Effector memory CD8-positive, alpha-beta T cell (primary cell): ENCODE measurements at regions not wholly inside any gene's neighbourhood (a gene's known extent, or its start where the extent isn't known, plus 50 kb on each side); places are given as distances from the start of the nearest gene placed in this dataset.

Experiments
- ATAC-seq: fragments of 150-1000 bp; cut with Tn5 transposase; replicated peaks from 2 replicates; pipeline ENCODE4 v1.10.0; 2021; ENCODE audit warnings: mild to moderate bottlenecking, moderate library complexity
- DNase-seq, 3 experiments: peaks; one replicate each; pipeline ENCODE4 v3.0.0; 2021
- H3K27ac Mint-ChIP-seq, 2 donors: one replicate each; pipeline ENCODE4 v1.8.0; 2022; ENCODE audit warnings: mild to moderate bottlenecking in 2 of 2, mixed read lengths in 2 of 2, moderate library complexity in 2 of 2
- H3K27me3 Mint-ChIP-seq, 2 donors: one replicate each; pipeline ENCODE4 v1.8.0; 2022; ENCODE audit warnings: mixed read lengths in 2 of 2
- H3K36me3 Mint-ChIP-seq: one replicate; pipeline ENCODE4 v1.8.0; 2022; ENCODE audit warnings: mild to moderate bottlenecking, moderate library complexity, mixed read lengths; ENCODE audit not compliant: insufficient read depth
- H3K4me1 Mint-ChIP-seq, 2 donors: one replicate each; pipeline ENCODE4 v1.8.0; 2022; ENCODE audit warnings: low read depth in 2 of 2, mixed read lengths in 2 of 2
- H3K4me3 Mint-ChIP-seq, 2 donors: one replicate each; pipeline ENCODE4 v1.8.0; 2022; ENCODE audit warnings: mild to moderate bottlenecking in 2 of 2, mixed read lengths in 2 of 2, moderate library complexity in 2 of 2
- H3K9me3 Mint-ChIP-seq, 2 donors: one replicate each; pipeline ENCODE4 v1.8.0; 2022; ENCODE audit warnings: mixed read lengths in 2 of 2

DNA sequence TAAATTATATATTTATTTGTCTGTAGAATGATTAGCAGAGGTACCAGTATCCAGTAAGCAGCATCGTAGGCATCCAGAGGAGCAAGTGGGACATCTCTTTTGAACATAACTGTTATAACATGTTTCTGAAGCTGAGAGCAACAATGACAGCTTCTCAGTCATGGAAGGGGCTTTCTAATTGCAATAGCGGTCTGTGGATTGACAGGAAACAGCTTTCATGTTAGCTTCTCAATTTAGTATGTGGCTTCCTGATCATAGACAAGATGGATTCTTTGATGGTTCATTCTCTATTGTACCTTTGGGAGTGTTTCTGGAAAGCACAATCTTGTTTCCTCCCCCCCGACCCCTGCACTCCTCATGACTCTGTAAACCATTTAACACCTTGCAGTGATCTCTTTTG lies 434.6 kb upstream of the GNPDA2 start:
- Mint-ChIP-seq H3K27ac (no peak overlapping the region), H3K27me3 (no peaks in the 10 kb centered on the region), H3K36me3 (no peaks in the 10 kb centered on the region), H3K4me1 (no peaks in the 10 kb centered on the region), H3K4me3 (no peak overlapping the region), H3K9me3 (peaks cover 0 to 7% of the 10 kb centered on the region in 2 donors)
- DNase-seq, result no peak
- ATAC-seq, result no peak

DNA sequence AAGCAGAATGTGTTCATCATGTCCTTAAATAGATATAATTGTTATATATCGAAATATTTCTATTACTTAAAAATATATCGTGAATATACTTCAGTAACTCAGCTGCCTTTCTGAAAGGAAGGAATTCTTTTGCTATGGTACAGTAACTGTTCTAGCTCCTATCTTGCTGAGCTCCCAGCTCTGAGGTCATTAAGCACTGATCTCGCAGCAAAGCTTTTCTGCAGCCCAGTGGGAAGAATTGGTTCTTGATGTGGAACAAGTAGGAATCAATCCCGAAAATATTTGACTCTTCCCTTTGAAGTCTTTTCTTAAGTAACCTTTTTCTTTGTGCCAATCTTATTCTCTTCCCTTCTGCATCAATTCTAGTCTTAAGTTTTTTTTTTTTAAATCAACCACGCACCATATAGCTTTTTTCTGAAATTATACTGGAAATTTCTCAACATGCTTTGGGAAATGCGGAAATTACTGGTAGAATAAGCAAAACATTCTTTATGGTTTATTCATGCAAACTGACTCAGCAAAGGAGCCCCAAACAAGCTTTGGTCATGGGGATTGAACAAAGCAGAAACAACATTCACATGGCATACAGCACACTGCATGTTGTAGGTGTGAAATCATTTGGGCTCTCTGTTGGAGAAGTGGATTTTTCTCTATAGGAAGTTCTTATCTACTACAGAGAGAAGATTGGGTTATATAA lies 428.9 kb upstream of the GNPDA2 start:
- ATAC-seq, result no peak
- Mint-ChIP-seq H3K4me1 (no peaks in the 10 kb centered on the region), H3K36me3 (no peaks in the 10 kb centered on the region), H3K27me3 (no peaks in the 10 kb centered on the region), H3K27ac (no peak overlapping the region), H3K4me3 (no peak overlapping the region), H3K9me3 (peaks cover 0 to 4% of the 10 kb centered on the region in 2 donors)
- DNase-seq, result no peak

DNA sequence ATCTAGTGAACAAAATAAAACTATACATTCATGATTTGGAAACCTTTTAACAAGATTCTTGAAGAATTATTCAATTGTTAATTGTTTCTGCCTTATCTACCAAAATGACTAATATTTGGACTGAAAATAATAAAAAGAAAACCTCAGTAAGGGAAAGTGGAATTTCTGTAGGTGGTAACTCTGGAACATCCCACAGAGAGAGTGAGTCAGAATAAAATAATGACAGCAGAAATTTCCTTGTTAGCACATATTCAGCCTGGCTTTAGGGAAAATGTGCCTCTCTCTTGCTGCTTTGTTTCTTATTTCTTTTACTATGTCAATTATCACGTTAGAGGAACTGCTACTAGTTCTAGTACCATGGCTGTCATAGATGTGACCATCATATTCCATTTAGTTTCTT lies 421.5 kb upstream of the GNPDA2 start:
- Mint-ChIP-seq H3K9me3 (peaks cover 4 to 9% of the 10 kb centered on the region in 2 donors), H3K36me3 (peaks cover 2% of the 10 kb centered on the region), H3K4me3 (no peak overlapping the region), H3K27me3 (no peaks in the 10 kb centered on the region), H3K4me1 (no peaks in the 10 kb centered on the region), H3K27ac (no peak overlapping the region)
- ATAC-seq (no peak), DNase-seq (no peak)

DNA sequence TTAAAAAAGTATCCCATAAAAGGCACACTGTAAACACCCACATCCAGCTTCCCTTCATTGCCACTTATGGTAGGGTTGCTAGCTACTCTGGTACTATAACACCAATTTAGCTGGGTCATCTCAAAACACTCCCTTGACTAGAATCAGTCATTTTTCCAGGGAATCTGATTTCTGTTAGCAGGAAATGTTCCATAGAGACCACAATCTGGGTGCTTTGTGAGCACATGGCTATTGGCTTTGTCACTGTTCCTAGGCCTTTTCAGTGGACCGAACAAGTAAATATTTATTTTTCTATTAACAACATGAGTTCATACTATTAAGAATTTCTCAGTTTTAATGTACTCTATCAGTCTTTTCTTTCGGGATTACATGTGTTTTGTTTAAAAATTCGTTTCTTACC lies 404.7 kb upstream of the GNPDA2 start:
- no peaks in the 10 kb centered on the region for H3K27me3 Mint-ChIP-seq
- H3K36me3 Mint-ChIP-seq, result no peaks in the 10 kb centered on the region
- H3K9me3 Mint-ChIP-seq, result peaks cover 6 to 14% of the 10 kb centered on the region in 2 donors
- H3K4me3 Mint-ChIP-seq, result no peak overlapping the region
- H3K4me1 Mint-ChIP-seq, result no peaks in the 10 kb centered on the region
- DNase-seq (no peak), ATAC-seq (no peak)
- no peak overlapping the region for H3K27ac Mint-ChIP-seq

DNA sequence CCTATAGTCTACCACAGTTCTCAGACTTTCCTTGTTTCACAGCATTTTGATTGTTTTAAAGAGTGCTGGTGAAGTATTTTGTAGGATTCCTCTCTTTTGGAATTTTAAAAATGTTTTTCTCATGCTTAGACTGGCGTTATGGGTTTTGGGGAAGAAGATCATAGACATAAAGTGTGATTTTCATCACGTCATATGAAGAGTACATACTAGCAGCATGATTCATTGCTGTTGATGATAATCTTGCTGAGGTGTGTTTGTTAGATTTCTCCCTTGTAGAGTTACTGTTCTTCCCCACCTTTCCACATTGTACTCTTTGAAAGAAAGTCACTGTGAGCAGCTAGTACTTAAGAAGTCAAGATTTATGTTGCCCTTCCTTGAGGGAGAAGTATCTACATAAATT lies 396.1 kb upstream of the GNPDA2 start:
- Mint-ChIP-seq H3K27ac (no peak overlapping the region), H3K36me3 (no peaks in the 10 kb centered on the region), H3K9me3 (peaks cover 4 to 23% of the 10 kb centered on the region in 2 donors), H3K4me3 (no peak overlapping the region), H3K27me3 (no peaks in the 10 kb centered on the region), H3K4me1 (no peaks in the 10 kb centered on the region)
- ATAC-seq, result no peak
- DNase-seq, result no peak

DNA sequence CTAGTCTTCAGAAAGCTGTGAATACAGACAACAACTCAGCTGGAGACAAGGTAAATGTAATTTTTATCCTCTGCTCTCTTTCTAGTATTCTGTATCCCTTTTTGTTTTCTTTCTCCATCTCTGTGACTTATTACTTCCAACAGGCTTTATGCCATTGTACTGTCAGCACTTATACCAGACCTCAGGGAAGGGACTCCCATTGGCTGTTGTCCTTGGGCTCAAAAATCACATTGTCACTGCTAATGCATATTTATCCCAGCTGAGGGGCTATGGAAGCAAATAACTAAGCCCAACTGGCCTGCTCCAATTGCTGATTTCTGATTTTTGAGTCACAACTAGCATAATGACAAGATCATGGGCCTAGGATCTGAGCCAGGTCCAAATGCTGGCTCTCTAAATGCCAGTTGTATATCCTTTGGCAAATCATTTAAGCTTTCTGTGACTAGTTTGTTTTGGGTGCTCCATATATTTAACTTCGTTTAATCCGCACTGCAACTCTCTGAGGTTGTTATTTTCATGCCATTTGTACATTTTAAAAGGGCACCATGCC lies 395.1 kb upstream of the GNPDA2 start:
- ATAC-seq (no peak), DNase-seq (no peak)
- Mint-ChIP-seq H3K27me3 (no peaks in the 10 kb centered on the region), H3K27ac (no peak overlapping the region), H3K4me3 (no peak overlapping the region), H3K36me3 (no peaks in the 10 kb centered on the region), H3K4me1 (no peaks in the 10 kb centered on the region), H3K9me3 (peaks cover 4 to 21% of the 10 kb centered on the region in 2 donors)

DNA sequence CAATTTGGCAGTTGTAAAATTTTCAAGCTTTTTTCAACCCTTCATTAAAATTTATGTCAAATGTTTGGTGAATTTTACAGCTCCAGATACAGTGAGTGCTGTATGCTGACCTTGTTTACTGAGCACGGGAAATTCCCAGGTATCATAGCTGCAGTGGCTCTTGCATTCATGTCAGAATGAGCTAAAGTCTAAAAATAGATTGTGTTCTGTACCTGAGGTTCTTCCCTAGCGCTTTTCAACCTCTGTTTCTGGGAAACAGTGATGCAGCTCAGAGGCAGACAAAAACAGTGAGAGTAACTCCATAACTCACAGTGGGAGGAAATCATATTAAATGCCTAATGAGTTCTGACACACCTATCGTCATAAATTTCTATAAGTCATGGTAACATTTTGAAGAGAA lies 393.8 kb upstream of the GNPDA2 start:
- no peaks in the 10 kb centered on the region for H3K36me3 Mint-ChIP-seq
- H3K27ac Mint-ChIP-seq, result no peak overlapping the region
- H3K4me1 Mint-ChIP-seq, result no peaks in the 10 kb centered on the region
- no peak overlapping the region for H3K4me3 Mint-ChIP-seq
- no peaks in the 10 kb centered on the region for H3K27me3 Mint-ChIP-seq
- H3K9me3 Mint-ChIP-seq, result peaks cover 4 to 21% of the 10 kb centered on the region in 2 donors
- DNase-seq, result no peak
- ATAC-seq, result no peak

DNA sequence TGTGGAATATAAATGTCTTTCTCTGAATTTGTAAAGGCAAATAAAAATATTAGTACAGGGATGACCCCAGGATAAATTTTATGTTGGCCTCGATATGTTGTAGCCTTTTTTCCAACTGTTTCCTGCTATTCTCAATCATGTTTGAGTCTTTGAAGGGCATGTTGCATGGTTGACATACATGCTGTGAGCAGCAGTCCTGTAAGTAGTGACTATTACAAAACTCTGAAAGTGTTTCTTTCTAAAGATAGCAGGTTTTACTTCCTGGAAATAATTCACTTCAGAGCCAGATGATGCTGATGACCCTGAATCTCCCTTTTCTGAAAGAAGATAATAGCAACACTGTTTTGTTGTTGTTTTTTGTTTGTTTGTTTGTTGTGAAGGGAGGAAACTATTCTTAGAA lies 393.0 kb upstream of the GNPDA2 start:
- no peak for DNase-seq
- no peaks in the 10 kb centered on the region for H3K36me3 Mint-ChIP-seq
- no peak overlapping the region for H3K27ac Mint-ChIP-seq
- H3K4me3 Mint-ChIP-seq, result no peak overlapping the region
- H3K27me3 Mint-ChIP-seq, result no peaks in the 10 kb centered on the region
- peaks cover 4 to 21% of the 10 kb centered on the region in 2 donors for H3K9me3 Mint-ChIP-seq
- no peak for ATAC-seq
- no peaks in the 10 kb centered on the region for H3K4me1 Mint-ChIP-seq

DNA sequence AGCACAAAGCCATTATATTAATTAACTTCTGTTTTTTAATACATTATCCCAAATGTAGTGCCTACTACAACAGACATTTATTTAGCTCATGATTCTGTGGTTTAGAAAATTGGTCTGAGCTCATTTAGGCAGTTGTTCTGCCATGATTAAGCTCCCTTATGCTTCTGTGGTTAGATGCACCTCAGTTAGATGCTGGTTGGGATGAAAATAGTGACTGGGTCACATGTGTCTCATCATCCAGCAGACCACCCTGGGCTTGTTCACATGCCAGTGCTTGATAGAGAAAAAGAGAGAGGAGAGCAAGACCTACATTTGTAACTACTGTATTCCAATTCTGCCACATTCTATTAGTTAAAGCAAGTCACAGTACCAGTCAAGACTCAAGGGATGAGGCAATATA lies 376.4 kb upstream of the GNPDA2 start:
- no peak overlapping the region for H3K4me3 Mint-ChIP-seq
- H3K4me1 Mint-ChIP-seq, result no peaks in the 10 kb centered on the region
- peaks cover 3 to 7% of the 10 kb centered on the region in 2 donors for H3K9me3 Mint-ChIP-seq
- ATAC-seq (no peak), DNase-seq (no peak)
- no peaks in the 10 kb centered on the region for H3K27me3 Mint-ChIP-seq
- H3K27ac Mint-ChIP-seq, result no peak overlapping the region
- H3K36me3 Mint-ChIP-seq, result no peaks in the 10 kb centered on the region

DNA sequence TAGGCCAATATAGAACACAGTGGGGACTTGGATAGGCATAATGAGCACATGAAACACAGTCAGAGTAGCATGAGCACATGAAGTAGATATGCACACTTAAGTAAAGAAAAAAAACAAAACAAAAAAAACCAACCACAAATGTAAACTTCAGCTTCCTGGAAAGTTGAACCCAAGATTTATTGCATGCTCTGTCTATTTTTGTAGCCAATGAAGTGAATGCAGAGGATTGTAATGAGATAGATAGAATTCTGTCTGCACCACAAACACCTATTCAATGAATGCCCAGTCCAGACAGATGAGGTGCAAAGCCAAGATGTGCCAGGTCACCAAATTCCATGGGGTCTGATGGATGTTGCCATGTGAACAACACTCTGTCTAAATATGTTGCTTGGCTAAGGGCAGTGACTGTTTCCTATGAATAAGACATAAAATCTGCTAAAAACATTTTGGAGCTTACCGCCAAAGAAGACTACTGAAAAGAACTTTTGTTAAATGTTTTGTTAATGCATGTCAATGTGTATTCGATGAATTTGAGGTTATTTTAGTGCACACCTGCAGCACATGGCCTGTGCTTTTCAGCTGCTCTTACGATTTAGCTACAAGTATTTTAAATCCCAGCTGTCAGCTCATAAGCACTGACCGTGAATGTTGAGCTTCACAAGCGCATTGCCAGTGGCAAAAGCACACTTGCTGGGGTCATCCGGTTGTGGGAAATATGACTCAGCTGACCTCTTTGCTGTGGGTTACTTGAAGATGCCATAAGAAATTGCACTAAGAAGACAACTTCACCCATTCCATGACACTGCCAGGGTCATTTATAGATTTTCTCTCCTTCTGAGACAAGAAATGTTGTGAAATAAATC lies 374.8 kb upstream of the GNPDA2 start:
- DNase-seq, result no peak
- Mint-ChIP-seq H3K36me3 (no peaks in the 10 kb centered on the region), H3K9me3 (peaks cover 3 to 7% of the 10 kb centered on the region in 2 donors), H3K4me1 (no peaks in the 10 kb centered on the region), H3K27ac (no peak overlapping the region), H3K27me3 (no peaks in the 10 kb centered on the region), H3K4me3 (no peak overlapping the region)
- no peak for ATAC-seq

DNA sequence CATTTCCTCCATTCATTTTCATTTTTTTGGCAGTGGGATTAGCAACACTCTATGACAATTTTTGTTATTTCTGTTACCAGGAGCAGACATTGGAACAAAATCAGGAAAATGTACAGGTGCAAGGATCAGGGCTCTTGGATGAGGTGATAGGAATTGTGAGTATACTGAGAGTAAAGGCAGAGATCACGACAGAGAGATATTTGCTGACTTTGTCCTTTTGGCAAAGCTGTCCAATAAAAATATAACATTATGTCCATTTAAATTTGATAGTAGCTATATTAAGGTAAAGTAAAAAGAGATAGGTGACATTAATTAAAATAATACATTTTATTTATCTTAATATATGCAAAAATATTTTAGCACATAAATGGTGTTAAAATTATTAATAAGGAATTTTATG lies 373.1 kb upstream of the GNPDA2 start:
- Mint-ChIP-seq H3K36me3 (no peaks in the 10 kb centered on the region), H3K4me3 (no peak overlapping the region), H3K27ac (no peak overlapping the region), H3K27me3 (no peaks in the 10 kb centered on the region), H3K4me1 (no peaks in the 10 kb centered on the region), H3K9me3 (peaks cover 6 to 7% of the 10 kb centered on the region in 2 donors)
- DNase-seq (no peak), ATAC-seq (no peak)

DNA sequence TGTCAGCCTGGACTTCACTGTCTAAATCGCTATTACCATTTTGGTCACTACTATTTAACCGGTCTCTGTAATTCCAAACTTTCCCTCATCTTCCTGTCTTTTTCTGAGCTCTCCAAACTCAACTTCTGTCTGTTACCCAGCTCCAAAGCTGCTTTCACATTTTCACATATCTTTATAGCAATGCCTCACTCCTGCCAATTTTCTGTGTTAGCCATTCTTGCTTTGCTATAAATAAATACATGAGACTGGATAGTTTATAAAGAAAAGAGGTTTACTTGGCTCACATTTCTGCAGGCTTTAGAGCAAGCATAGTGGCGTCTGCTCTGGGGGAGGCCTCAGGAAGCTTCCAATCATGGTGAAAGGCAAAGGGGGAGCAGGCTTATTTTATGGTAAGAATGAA lies 368.3 kb upstream of the GNPDA2 start:
- no peak overlapping the region for H3K27ac Mint-ChIP-seq
- DNase-seq, result no peak
- ATAC-seq, result no peak
- H3K4me3 Mint-ChIP-seq, result no peak overlapping the region
- no peaks in the 10 kb centered on the region for H3K4me1 Mint-ChIP-seq
- peaks cover 0 to 10% of the 10 kb centered on the region in 2 donors for H3K9me3 Mint-ChIP-seq
- H3K36me3 Mint-ChIP-seq, result no peaks in the 10 kb centered on the region
- H3K27me3 Mint-ChIP-seq, result no peaks in the 10 kb centered on the region

DNA sequence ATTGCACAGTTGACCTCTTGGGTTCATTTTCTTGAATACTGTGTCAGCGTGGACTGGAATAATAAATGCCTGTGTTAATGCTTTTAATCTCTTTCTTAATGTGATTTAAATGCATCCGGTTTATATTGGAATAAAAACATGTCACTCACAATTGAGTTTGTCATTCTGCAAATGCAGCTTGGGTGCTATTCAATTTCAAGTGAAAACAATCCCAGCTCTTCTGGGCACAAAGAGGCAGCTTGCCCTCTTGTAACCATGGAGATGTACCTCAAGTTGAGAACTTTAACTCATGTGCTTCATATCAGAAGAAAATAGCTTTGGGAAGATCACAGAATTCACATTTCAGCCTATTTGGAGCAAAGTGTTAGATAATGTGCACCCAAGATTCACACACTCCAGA lies 355.7 kb upstream of the GNPDA2 start:
- Mint-ChIP-seq H3K36me3 (no peaks in the 10 kb centered on the region), H3K4me3 (no peak overlapping the region), H3K27ac (no peak overlapping the region), H3K27me3 (no peaks in the 10 kb centered on the region), H3K4me1 (no peaks in the 10 kb centered on the region), H3K9me3 (peaks cover 7 to 8% of the 10 kb centered on the region in 2 donors)
- ATAC-seq (no peak), DNase-seq (no peak)

DNA sequence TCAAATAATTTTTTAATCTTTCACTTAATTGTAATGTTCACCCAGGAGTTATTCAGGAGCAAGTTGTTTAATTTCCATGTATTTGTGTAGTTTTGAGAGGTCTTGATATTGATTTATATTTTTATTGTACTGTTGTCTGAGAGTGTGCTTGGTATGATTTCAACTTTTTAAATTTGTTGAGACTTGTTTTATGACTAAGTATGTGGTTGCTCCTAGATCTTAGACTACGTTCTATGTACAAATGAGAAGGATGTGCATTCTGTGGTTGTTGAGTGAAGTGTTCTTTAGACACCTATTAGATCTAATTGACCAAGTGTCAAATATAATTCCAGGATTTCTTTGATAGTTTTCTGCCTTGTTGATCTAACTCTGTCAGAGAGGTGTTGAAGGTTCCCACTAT lies 353.3 kb upstream of the GNPDA2 start:
- DNase-seq, result no peak
- H3K9me3 Mint-ChIP-seq, result peaks cover 5 to 8% of the 10 kb centered on the region in 2 donors
- H3K36me3 Mint-ChIP-seq, result no peaks in the 10 kb centered on the region
- H3K4me1 Mint-ChIP-seq, result no peaks in the 10 kb centered on the region
- H3K27me3 Mint-ChIP-seq, result no peaks in the 10 kb centered on the region
- H3K27ac Mint-ChIP-seq, result no peak overlapping the region
- no peak overlapping the region for H3K4me3 Mint-ChIP-seq
- ATAC-seq, result no peak
